PC-9 (cell line): ENCODE measurements at regions not wholly inside any gene's neighbourhood (a gene's known extent, or its start where the extent isn't known, plus 50 kb on each side); places are given as distances from the start of the nearest gene placed in this dataset.

Experiments
- BruUV-seq: library from RNA; stranded (reverse); fragments of 400-500 nt; replicated peaks from 2 replicates; lab custom pipeline; 2021; lab: Mats Ljungman, UMichigan
- CTCF ChIA-PET: fragments of 300-600 bp; sonication (Branson Sonifier 250); formaldehyde crosslinking; loops from one replicate; lab custom pipeline; 2022; ENCODE audit warnings: antibody characterized with exemption; lab: Charles Lee
- POLR2A ChIA-PET: fragments of 300-600 bp; sonication (Branson Sonifier 250); formaldehyde crosslinking; loops from one replicate; lab custom pipeline; 2022; ENCODE audit warnings: antibody characterized with exemption; ENCODE audit not compliant: unreplicated experiment; lab: Charles Lee
- DNase-seq, 2 experiments: peaks; one replicate each; pipeline versions ENCODE4 v3.0.0 to v3.0.0-alpha.2; 2015 to 2022; ENCODE audit warnings: mixed read lengths in 1 of 2
- H2AFZ ChIP-seq: fragments of 200-600 bp; sonication (generic); 2 replicates; pipeline ENCODE4 v1.8.1; 2017; ENCODE audit warnings: antibody characterized with exemption
- H3F3A ChIP-seq: fragments of 200-600 bp; sonication (generic); 2 replicates; pipeline ENCODE4 v1.8.1; 2017; ENCODE audit warnings: antibody characterized with exemption, mild to moderate bottlenecking, low read depth; ENCODE audit not compliant: insufficient read depth
- H3K27ac ChIP-seq: fragments of 200-600 bp; sonication (generic); 2 replicates; pipeline ENCODE4 v1.6.1; 2016; ENCODE audit warnings: mixed run types
- H3K27me3 ChIP-seq: fragments of 200-600 bp; sonication (generic); 2 replicates; pipeline ENCODE4 v1.6.1; 2016; ENCODE audit warnings: low read depth, mixed run types; ENCODE audit not compliant: insufficient read depth
- H3K36me3 ChIP-seq: fragments of 200-600 bp; sonication (generic); 2 replicates; pipeline ENCODE4 v1.6.1; 2016; ENCODE audit warnings: low read depth, mixed run types
- H3K4me1 ChIP-seq: fragments of 200-600 bp; sonication (generic); replicated peaks from 2 replicates; pipeline ENCODE4 v1.6.1; 2016; ENCODE audit warnings: mixed run types; ENCODE audit not compliant: insufficient read depth
- H3K4me2 ChIP-seq: fragments of 200-600 bp; sonication (generic); 2 replicates; pipeline ENCODE4 v1.6.1; 2017; ENCODE audit warnings: mixed run types
- H3K4me3 ChIP-seq: fragments of 200-600 bp; sonication (generic); 2 replicates; pipeline ENCODE4 v1.6.1; 2016; ENCODE audit warnings: mixed run types
- H3K79me2 ChIP-seq: fragments of 200-600 bp; sonication (generic); 2 replicates; pipeline ENCODE4 v1.6.1; 2017; ENCODE audit warnings: low read depth, mixed run types
- H3K9me2 ChIP-seq: fragments of 200-600 bp; sonication (generic); 2 replicates; pipeline ENCODE4 v1.8.1; 2017; ENCODE audit warnings: mild to moderate bottlenecking; ENCODE audit not compliant: insufficient read depth
- H3K9me3 ChIP-seq: fragments of 200-600 bp; sonication (generic); 2 replicates; pipeline ENCODE4 v1.8.1; 2016; ENCODE audit warnings: low read depth; ENCODE audit not compliant: insufficient read depth
- H4K20me1 ChIP-seq: fragments of 200-600 bp; sonication (generic); 2 replicates; pipeline ENCODE4 v1.8.1; 2017; ENCODE audit not compliant: insufficient read depth
- EZH2 ChIP-seq: fragments of 200-600 bp; sonication (generic); IDR thresholded peaks from 2 replicates; pipeline ENCODE4 v1.8.0; 2017; ENCODE audit warnings: antibody characterized with exemption, low read depth
- intact Hi-C: fragments of 100-400 bp; cut with micrococcal nuclease; formaldehyde crosslinking; loops from one replicate; pipeline ENCODE4 v1.10.0; 2022; ENCODE audit not compliant: unreplicated experiment
- TF ChIP-seq, protein P1 (sequence below): fragments of 200-600 bp; sonication (generic); conservative IDR thresholded peaks from 2 replicates; pipeline ENCODE4 v1.6.1; 2017; ENCODE audit warnings: mixed run types, antibody characterized with exemption, mild to moderate bottlenecking, moderate library complexity

DNA sequence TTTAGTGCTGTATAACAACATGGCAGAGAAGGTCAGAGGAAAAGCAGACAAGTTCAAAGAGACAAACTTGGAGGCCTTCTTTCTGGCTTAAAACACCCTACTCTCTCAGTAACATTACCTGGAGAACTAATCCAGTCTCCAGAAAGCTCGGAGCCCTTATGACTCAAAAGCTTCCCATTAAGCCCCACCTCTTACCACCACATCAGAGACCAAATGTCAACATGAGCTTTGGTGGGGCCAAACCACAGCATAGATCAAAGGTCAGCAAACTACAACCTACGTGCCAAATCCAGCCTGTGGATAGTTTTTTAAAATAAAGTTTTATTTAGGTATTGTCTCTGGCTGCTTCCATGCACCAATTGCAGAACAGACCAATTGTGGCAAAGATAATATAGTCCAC lies 589.9 kb downstream of the DNAH5 start:
- H3K4me3 ChIP-seq: no peak overlapping the region
- H2AFZ ChIP-seq: no peak overlapping the region
- POLR2A ChIA-PET: no interaction called here
- no peaks in the 10 kb centered on the region for H3F3A ChIP-seq
- peaks cover 15% of the 10 kb centered on the region for H3K4me1 ChIP-seq
- no TSS peak for BruUV-seq
- no peak overlapping the region for H3K27ac ChIP-seq
- no peak overlapping the region for H3K4me2 ChIP-seq
- intact Hi-C loops: no loop called here
- no peak for TF ChIP-seq EZH2
- TF ChIP-seq, protein P1, sequence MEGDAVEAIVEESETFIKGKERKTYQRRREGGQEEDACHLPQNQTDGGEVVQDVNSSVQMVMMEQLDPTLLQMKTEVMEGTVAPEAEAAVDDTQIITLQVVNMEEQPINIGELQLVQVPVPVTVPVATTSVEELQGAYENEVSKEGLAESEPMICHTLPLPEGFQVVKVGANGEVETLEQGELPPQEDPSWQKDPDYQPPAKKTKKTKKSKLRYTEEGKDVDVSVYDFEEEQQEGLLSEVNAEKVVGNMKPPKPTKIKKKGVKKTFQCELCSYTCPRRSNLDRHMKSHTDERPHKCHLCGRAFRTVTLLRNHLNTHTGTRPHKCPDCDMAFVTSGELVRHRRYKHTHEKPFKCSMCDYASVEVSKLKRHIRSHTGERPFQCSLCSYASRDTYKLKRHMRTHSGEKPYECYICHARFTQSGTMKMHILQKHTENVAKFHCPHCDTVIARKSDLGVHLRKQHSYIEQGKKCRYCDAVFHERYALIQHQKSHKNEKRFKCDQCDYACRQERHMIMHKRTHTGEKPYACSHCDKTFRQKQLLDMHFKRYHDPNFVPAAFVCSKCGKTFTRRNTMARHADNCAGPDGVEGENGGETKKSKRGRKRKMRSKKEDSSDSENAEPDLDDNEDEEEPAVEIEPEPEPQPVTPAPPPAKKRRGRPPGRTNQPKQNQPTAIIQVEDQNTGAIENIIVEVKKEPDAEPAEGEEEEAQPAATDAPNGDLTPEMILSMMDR: no peak
- H3K9me3 ChIP-seq: peaks cover 7% of the 10 kb centered on the region; the same call in 1 of the 2 replicates
- H4K20me1 ChIP-seq: no peaks in the 10 kb centered on the region
- no peaks in the 10 kb centered on the region for H3K27me3 ChIP-seq
- CTCF ChIA-PET: no interaction called here
- H3K9me2 ChIP-seq: no peaks in the 10 kb centered on the region
- H3K36me3 ChIP-seq: no peaks in the 10 kb centered on the region
- DNase-seq: no peak
- H3K79me2 ChIP-seq: no peaks in the 10 kb centered on the region

DNA sequence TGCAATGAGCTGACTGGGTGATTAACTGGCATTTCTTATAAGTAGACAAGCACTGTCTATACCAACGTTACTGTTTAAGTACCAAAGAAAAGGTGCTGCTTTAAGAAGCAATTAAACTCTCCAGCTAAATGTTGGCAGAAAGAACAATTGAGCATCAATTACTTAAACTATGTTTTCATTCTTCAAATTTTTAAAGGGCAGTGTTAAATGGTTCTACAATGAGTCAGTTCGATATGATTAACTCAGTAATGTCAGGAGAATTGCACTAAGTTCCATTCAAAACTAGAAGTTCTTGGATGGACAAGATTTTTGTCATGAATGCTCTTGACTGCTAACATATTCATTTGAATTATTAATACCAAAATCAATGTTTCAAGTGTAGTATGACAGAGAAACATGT lies 593.7 kb downstream of the DNAH5 start:
- DNase-seq: no peak
- intact Hi-C loops: no loop called here
- no peak overlapping the region for H3K4me2 ChIP-seq

DNA sequence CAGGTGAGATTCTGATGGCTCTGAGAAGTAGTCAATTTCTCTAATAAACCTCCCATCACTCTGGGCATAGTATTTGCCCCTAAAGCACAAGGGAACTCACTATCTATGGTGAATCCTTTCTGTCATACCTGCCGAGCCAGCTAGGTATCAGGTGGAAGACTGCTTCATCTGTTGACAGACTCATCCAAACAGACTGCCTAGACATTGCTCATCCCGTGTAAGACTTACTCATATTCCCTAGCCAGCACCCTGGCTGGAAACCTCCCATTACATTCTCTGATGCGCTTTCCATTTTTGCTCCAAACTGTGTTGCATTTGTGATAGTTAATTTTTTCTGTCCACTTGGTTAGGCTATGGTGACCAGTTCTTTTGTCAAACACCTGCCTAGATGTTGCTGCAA lies 595.9 kb downstream of the DNAH5 start:
- H4K20me1 ChIP-seq: no peaks in the 10 kb centered on the region
- no peak overlapping the region for H3K27ac ChIP-seq
- no peaks in the 10 kb centered on the region for H3K36me3 ChIP-seq
- no peaks in the 10 kb centered on the region for H3K79me2 ChIP-seq
- intact Hi-C loops: no loop called here
- CTCF ChIA-PET: no interaction called here
- no peak overlapping the region for H3K4me3 ChIP-seq
- H3F3A ChIP-seq: no peaks in the 10 kb centered on the region
- H3K9me3 ChIP-seq: peaks cover 6% of the 10 kb centered on the region; the same call in 1 of the 2 replicates
- no peaks in the 10 kb centered on the region for H3K9me2 ChIP-seq
- no peak for DNase-seq
- H3K27me3 ChIP-seq: no peaks in the 10 kb centered on the region
- POLR2A ChIA-PET: no interaction called here
- peaks cover 6% of the 10 kb centered on the region; the same call in 1 of the 2 replicates for H3K4me1 ChIP-seq
- H2AFZ ChIP-seq: no peak overlapping the region
- H3K4me2 ChIP-seq: no peak overlapping the region
- TF ChIP-seq, protein P1: no peak
- no peak for TF ChIP-seq EZH2
- no TSS peak for BruUV-seq

More for the DNA sequence above, 593.7 kb downstream of the DNAH5 start:
- TF ChIP-seq EZH2: no peak
- TF ChIP-seq, protein P1: no peak
- BruUV-seq: no TSS peak
- CTCF ChIA-PET: interaction anchor here (0.6 kb wide), 1 partner anchor 664 kb away, joined by 4 read pairs; no protein-coding TSS in a partner anchor
- Histone ChIP-seq H3K27ac (no peak overlapping the region), H3K36me3 (no peaks in the 10 kb centered on the region), H3K4me3 (no peak overlapping the region), H3K9me2 (no peaks in the 10 kb centered on the region), H3K9me3 (peaks cover 7% of the 10 kb centered on the region; the same call in 1 of the 2 replicates), H4K20me1 (no peaks in the 10 kb centered on the region), H3K4me1 (peaks cover 6% of the 10 kb centered on the region; the same call in 1 of the 2 replicates), H3K27me3 (no peaks in the 10 kb centered on the region), H2AFZ (no peak overlapping the region), H3F3A (no peaks in the 10 kb centered on the region), H3K79me2 (no peaks in the 10 kb centered on the region)
- POLR2A ChIA-PET: no interaction called here
